H9 (cell line): ENCODE measurements at regions not wholly inside any gene's neighbourhood (a gene's known extent, or its start where the extent isn't known, plus 50 kb on each side); places are given as distances from the start of the nearest gene placed in this dataset.

Experiments
- DNase-seq: peaks from one replicate; pipeline ENCODE4 v3.0.0-alpha.2; 2017
- H2AFZ ChIP-seq: one replicate; pipeline ENCODE4 v1.6.1; 2013; ENCODE audit warnings: mild to moderate bottlenecking, low read length, control low read depth, moderate library complexity
- H2AK5ac ChIP-seq: 2 replicates; pipeline ENCODE4 v1.6.1; 2013; ENCODE audit warnings: low read length, control low read depth, mixed read lengths; ENCODE audit not compliant: insufficient read length
- H2BK120ac ChIP-seq: one replicate; pipeline ENCODE4 v1.6.1; 2013; ENCODE audit warnings: low read depth, mild to moderate bottlenecking, low read length, control low read depth, inconsistent platforms; ENCODE audit not compliant: poor library complexity, severe bottlenecking
- H2BK12ac ChIP-seq: 2 replicates; pipeline ENCODE4 v1.6.1; 2013; ENCODE audit warnings: low read length, control low read depth, mixed read lengths, low read depth; ENCODE audit not compliant: insufficient read length
- H2BK15ac ChIP-seq: 2 replicates; pipeline ENCODE4 v1.6.1; 2013; ENCODE audit warnings: low read depth, low read length, control low read depth
- H2BK20ac ChIP-seq: one replicate; pipeline ENCODE4 v1.6.1; 2013; ENCODE audit warnings: low read depth, mild to moderate bottlenecking, low read length, control low read depth, inconsistent platforms; ENCODE audit not compliant: poor library complexity, severe bottlenecking
- H2BK5ac ChIP-seq: 2 replicates; pipeline ENCODE4 v1.6.1; 2013; ENCODE audit warnings: low read length, control low read depth, mixed read lengths; ENCODE audit not compliant: insufficient read length
- H3K14ac ChIP-seq: 2 replicates; pipeline ENCODE4 v1.6.1; 2013; ENCODE audit warnings: low read length, control low read depth; ENCODE audit not compliant: insufficient read depth
- H3K18ac ChIP-seq: 2 replicates; pipeline ENCODE4 v1.6.1; 2013; ENCODE audit warnings: low read depth, mild to moderate bottlenecking, mixed read lengths, low read length, control low read depth; ENCODE audit not compliant: insufficient read length
- H3K23ac ChIP-seq: 2 replicates; pipeline ENCODE4 v1.6.1; 2013; ENCODE audit warnings: low read length, control low read depth, mixed read lengths, low read depth; ENCODE audit not compliant: insufficient read length
- H3K23me2 ChIP-seq: 2 replicates; pipeline ENCODE4 v1.6.1; 2013; ENCODE audit warnings: low read depth, mild to moderate bottlenecking, mixed read lengths, low read length, control low read depth; ENCODE audit not compliant: insufficient read length, poor library complexity, severe bottlenecking
- H3K27ac ChIP-seq: 2 replicates; pipeline ENCODE4 v1.5.1; 2013; ENCODE audit warnings: low read length, control low read depth, mixed read lengths, low read depth; ENCODE audit not compliant: insufficient read length
- H3K27me3 ChIP-seq: 2 replicates; pipeline ENCODE4 v1.6.1; 2013; ENCODE audit warnings: low read length, control low read depth, inconsistent platforms; ENCODE audit not compliant: insufficient read depth
- H3K4ac ChIP-seq: 2 replicates; pipeline ENCODE4 v1.6.1; 2013; ENCODE audit warnings: low read depth, mild to moderate bottlenecking, control low read depth, inconsistent platforms, low read length, moderate library complexity
- H3K4me1 ChIP-seq: 2 replicates; pipeline ENCODE4 v1.6.1; 2013; ENCODE audit warnings: low read length, control low read depth, inconsistent platforms; ENCODE audit not compliant: insufficient read depth
- H3K4me2 ChIP-seq: 2 replicates; pipeline ENCODE4 v1.6.1; 2013; ENCODE audit warnings: low read length, control low read depth, mixed read lengths; ENCODE audit not compliant: insufficient read length, insufficient read depth
- H3K56ac ChIP-seq: 2 replicates; pipeline ENCODE4 v1.6.1; 2013; ENCODE audit warnings: low read depth, mild to moderate bottlenecking, mixed read lengths, low read length, control low read depth; ENCODE audit not compliant: insufficient read length
- H3K79me1 ChIP-seq: 2 replicates; pipeline ENCODE4 v1.6.1; 2013; ENCODE audit warnings: low read depth, mild to moderate bottlenecking, moderate library complexity, low read length, control low read depth, inconsistent platforms; ENCODE audit not compliant: insufficient read depth, poor library complexity, severe bottlenecking
- H3K79me2 ChIP-seq: 2 replicates; pipeline ENCODE4 v1.6.1; 2013; ENCODE audit warnings: low read length, control low read depth, inconsistent platforms; ENCODE audit not compliant: insufficient read depth
- H3K9ac ChIP-seq: 2 replicates; pipeline ENCODE4 v1.6.1; 2013; ENCODE audit warnings: low read length, control low read depth, mixed read lengths; ENCODE audit not compliant: insufficient read length; ENCODE audit errors: extremely low read depth
- H3K9me3 ChIP-seq: one replicate; pipeline ENCODE4 v1.6.1; 2013; ENCODE audit warnings: low read depth, low read length, inconsistent platforms; ENCODE audit not compliant: control insufficient read depth
- H3T11ph ChIP-seq: one replicate; pipeline ENCODE4 v1.6.1; 2013; ENCODE audit warnings: mild to moderate bottlenecking, low read length, control low read depth, inconsistent platforms
- H4K20me1 ChIP-seq: one replicate; pipeline ENCODE4 v1.6.1; 2013; ENCODE audit not compliant: control insufficient read depth, insufficient read length, insufficient read depth
- H4K5ac ChIP-seq: 2 replicates; pipeline ENCODE4 v1.6.1; 2013; ENCODE audit warnings: low read depth, mild to moderate bottlenecking, mixed read lengths, low read length, control low read depth; ENCODE audit not compliant: insufficient read length
- H4K8ac ChIP-seq: replicated peaks from 2 replicates; pipeline ENCODE4 v1.6.1; 2013; ENCODE audit warnings: low read length, control low read depth, mixed read lengths, low read depth; ENCODE audit not compliant: insufficient read length
- H4K91ac ChIP-seq: 2 replicates; pipeline ENCODE4 v1.6.1; 2013; ENCODE audit warnings: low read depth, mild to moderate bottlenecking, moderate library complexity, mixed read lengths, low read length, control low read depth; ENCODE audit not compliant: insufficient read length
- H3K27ac Mint-ChIP-seq, 3 experiments: 2 replicates in 2 of 3; 3 replicates in 1 of 3; pipeline ENCODE4 v1.8.0; 2020 to 2021; ENCODE audit warnings: mixed read lengths in 3 of 3, mild to moderate bottlenecking in 1 of 3, moderate library complexity in 1 of 3
- H3K27me3 Mint-ChIP-seq: 2 replicates; pipeline ENCODE4 v1.8.0; 2021; ENCODE audit warnings: low read depth, mild to moderate bottlenecking, moderate library complexity, mixed read lengths
- H3K36me3 Mint-ChIP-seq, 3 experiments: 2 replicates in 2 of 3; 3 replicates in 1 of 3; pipeline ENCODE4 v1.8.0; 2020 to 2021; ENCODE audit warnings: low read depth in 3 of 3, mixed read lengths in 3 of 3; ENCODE audit not compliant: insufficient read depth in 1 of 3
- H3K4me1 Mint-ChIP-seq, 2 experiments: 2 replicates each; pipeline ENCODE4 v1.8.0; 2020; ENCODE audit warnings: mixed read lengths in 2 of 2
- H3K4me3 Mint-ChIP-seq, 2 experiments: 2 replicates in 1 of 2; 3 replicates in 1 of 2; pipeline ENCODE4 v1.8.0; 2020 to 2021; ENCODE audit warnings: mild to moderate bottlenecking in 2 of 2, mixed read lengths in 2 of 2, moderate library complexity in 1 of 2
- H3K9me3 Mint-ChIP-seq, 2 experiments: 2 replicates in 1 of 2; 3 replicates in 1 of 2; pipeline ENCODE4 v1.8.0; 2020; ENCODE audit warnings: mild to moderate bottlenecking in 2 of 2, mixed read lengths in 2 of 2, moderate library complexity in 1 of 2
- WGBS: extraction: QIAGEN DNeasy Blood & Tissue Kit; methylation state at CpG from one replicate; pipeline ENCODE4 v1.1.7; 2013; ENCODE audit warnings: missing lambda C conversion rate, low lambda C conversion rate, mixed read lengths; ENCODE audit not compliant: insufficient read length; ENCODE audit errors: extremely low coverage; 5-methylcytosine and 5-hydroxymethylcytosine counted together
- TF ChIP-seq, protein P1 (sequence below): fragments of 200-600 bp; sonication (generic); conservative IDR thresholded peaks from 3 replicates; pipeline ENCODE4 v1.8.0; 2021; ENCODE audit warnings: antibody characterized with exemption, mild to moderate bottlenecking

DNA sequence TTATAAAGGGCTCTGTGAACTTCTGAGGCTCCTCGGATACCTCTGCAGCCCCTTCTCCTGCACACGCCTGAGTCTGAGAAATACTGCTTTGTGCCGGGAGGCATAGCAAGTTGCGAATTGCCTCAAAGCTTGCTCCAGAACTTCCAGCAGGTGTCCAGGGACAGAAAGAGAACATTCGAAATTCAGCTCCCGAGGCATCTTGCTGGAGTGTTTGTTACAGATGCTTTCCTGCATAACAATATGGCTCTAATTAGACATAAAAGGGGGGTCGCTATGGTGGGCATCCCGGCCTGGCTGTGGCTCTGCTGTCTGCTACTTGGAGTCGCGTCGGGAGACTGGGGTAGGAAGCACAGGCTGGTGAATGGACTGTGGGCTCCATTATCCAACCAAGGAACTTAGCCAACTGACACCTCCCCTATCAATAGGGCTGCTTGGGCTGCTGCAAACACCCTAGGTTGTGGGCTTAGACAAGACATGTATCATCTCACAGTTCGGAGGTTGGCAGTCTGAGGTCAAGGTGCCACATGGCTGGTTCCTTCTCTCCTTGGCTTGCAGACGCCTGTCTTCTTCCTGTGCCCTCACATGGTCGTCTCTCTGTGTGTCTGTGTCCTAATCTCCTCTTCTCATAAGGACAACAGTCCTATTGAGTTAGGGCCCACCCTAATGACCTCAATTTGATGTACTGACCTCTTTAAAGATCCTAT lies 607.0 kb downstream of the NPHP4 start:
- Histone ChIP-seq H2BK5ac (no peak overlapping the region), H3K14ac (no peak overlapping the region), H3K4me2 (no peak overlapping the region), H2BK15ac (no peak overlapping the region), H3K56ac (no peak overlapping the region), H2BK120ac (no peak overlapping the region), H3K9me3 (no peaks in the 10 kb centered on the region), H3K79me1 (no peaks in the 10 kb centered on the region), H3K27ac (no peak overlapping the region), H2BK20ac (no peak overlapping the region), H4K5ac (no peak overlapping the region), H2AFZ (no peak overlapping the region), H3K23ac (no peak overlapping the region), H4K91ac (no peak overlapping the region), H3K18ac (no peak overlapping the region), H3K4me1 (no peaks in the 10 kb centered on the region), H3K23me2 (no peaks in the 10 kb centered on the region), H3K9ac (no peak overlapping the region), H3K27me3 (no peaks in the 10 kb centered on the region), H3T11ph (no peak overlapping the region), H4K20me1 (no peaks in the 10 kb centered on the region), H2AK5ac (no peak overlapping the region), H4K8ac (no peak overlapping the region), H2BK12ac (no peak overlapping the region), H3K79me2 (no peaks in the 10 kb centered on the region), H3K4ac (no peak overlapping the region)
- no peaks in the 10 kb centered on the region for H3K36me3 Mint-ChIP-seq
- H3K27ac Mint-ChIP-seq, result no peak overlapping the region
- peaks cover 0 to 4% of the 10 kb centered on the region in 2 experiments; a peak in 1 of 4 replicates for H3K4me1 Mint-ChIP-seq
- no peak overlapping the region for H3K4me3 Mint-ChIP-seq
- peaks cover 10% of the 10 kb centered on the region for H3K27me3 Mint-ChIP-seq
- DNase-seq, result no peak
- no peaks in the 10 kb centered on the region for H3K9me3 Mint-ChIP-seq
- no CpG with 5 or more reads among the region's 14 CpGs for whole genome bisulfite sequencing
- TF ChIP-seq, protein P1, sequence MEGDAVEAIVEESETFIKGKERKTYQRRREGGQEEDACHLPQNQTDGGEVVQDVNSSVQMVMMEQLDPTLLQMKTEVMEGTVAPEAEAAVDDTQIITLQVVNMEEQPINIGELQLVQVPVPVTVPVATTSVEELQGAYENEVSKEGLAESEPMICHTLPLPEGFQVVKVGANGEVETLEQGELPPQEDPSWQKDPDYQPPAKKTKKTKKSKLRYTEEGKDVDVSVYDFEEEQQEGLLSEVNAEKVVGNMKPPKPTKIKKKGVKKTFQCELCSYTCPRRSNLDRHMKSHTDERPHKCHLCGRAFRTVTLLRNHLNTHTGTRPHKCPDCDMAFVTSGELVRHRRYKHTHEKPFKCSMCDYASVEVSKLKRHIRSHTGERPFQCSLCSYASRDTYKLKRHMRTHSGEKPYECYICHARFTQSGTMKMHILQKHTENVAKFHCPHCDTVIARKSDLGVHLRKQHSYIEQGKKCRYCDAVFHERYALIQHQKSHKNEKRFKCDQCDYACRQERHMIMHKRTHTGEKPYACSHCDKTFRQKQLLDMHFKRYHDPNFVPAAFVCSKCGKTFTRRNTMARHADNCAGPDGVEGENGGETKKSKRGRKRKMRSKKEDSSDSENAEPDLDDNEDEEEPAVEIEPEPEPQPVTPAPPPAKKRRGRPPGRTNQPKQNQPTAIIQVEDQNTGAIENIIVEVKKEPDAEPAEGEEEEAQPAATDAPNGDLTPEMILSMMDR, result no peak
